ENCODE measurements at regions not wholly inside any gene's neighbourhood (a gene's known extent, or its start where the extent isn't known, plus 50 kb on each side); places are given as distances from the start of the nearest gene placed in this dataset.

DNA sequence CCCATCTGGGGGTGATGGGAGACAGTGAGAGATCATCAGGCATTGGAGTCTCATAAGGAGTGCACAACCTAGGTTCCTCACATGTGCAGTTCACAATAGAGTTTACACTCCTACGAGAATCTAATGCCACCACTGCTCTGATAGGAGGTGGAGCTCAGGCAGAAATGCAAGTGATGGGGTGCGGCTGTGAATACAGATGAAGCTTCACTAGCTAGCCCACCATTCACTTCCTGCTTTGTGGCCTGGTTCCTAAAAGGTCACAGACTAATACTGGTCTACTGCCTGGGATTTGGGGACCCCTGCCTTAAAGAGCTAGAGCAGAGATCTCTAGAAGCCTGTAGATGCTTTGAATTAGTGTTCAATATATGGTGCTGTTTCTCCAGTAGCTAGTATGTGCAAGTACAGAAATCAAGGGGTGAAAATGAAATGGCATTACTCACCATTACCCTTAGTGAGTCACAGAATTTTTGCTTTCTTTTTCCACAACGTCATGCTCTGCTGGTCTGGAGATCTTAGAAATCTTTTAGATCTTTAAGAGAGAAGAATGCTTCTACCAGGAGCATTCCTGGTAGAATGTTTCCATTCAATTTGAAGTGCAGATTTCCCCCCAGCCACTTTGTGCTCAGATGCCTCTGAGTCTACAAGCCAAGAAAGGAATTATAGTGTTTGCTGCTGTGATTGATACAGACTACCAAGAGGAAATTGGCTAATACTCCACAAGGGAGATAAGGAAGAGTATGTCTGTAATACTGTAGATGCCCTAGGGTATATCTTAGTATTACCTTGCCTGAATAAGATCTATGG is 2301.2 kb downstream of the PCDH9 start:
- Histone ChIP-seq H2AFZ (ENCODE audit: low read length) (no peak overlapping the region), H3K4me3 (replicated peaks in 1 of 3; ENCODE audit: insufficient read depth in 1 of 3, low read depth in 2 of 3, low read length in 3 of 3) (no peak overlapping the region), H3K4me1 (ENCODE audit: insufficient read depth, low read length) (no peaks in the 10 kb centered on the region), H3K79me2 (ENCODE audit: insufficient read depth, low read length) (no peaks in the 10 kb centered on the region), H3K27ac (ENCODE audit: extremely low read length, insufficient read depth, low read length) (no peak overlapping the region), H3K4me2 (ENCODE audit: low read depth, low read length) (no peak overlapping the region), H3K36me3 (replicated peaks in 1 of 2; ENCODE audit: control insufficient read depth in 1 of 2, insufficient read depth in 2 of 2, low read length in 2 of 2) (no peaks in the 10 kb centered on the region), H3K27me3 (ENCODE audit: control insufficient read depth in 1 of 2, insufficient read depth in 2 of 2, low read length in 2 of 2) (no peaks in the 10 kb centered on the region), H3K9ac (ENCODE audit: insufficient read depth, low read depth, low read length) (no peak overlapping the region), H3K9me3 (ENCODE audit: low read length) (no peaks in the 10 kb centered on the region), H4K20me1 (ENCODE audit: insufficient read depth, low read length) (no peaks in the 10 kb centered on the region)
- CTCF ChIA-PET (ENCODE audit: low intra/inter-chr PET ratio, low total read pairs) = no interaction called here
- intact Hi-C loops (cut with micrococcal nuclease; ENCODE audit: unreplicated experiment) = no loop called here
- BruUV-seq (replicated peaks) = no TSS peak
- DNase-seq (ENCODE audit: low spot score) (no peak), FAIRE-seq (no peak), ATAC-seq (no peak)
- TF ChIP-seq ZNF547 (CRISPR knock-in tag; IDR thresholded peaks at IDR 0.05) = no peak
- TF ChIP-seq ZNF230 (CRISPR knock-in tag; IDR thresholded peaks at IDR 0.05) = no peak
- TF ChIP-seq, protein P1, sequence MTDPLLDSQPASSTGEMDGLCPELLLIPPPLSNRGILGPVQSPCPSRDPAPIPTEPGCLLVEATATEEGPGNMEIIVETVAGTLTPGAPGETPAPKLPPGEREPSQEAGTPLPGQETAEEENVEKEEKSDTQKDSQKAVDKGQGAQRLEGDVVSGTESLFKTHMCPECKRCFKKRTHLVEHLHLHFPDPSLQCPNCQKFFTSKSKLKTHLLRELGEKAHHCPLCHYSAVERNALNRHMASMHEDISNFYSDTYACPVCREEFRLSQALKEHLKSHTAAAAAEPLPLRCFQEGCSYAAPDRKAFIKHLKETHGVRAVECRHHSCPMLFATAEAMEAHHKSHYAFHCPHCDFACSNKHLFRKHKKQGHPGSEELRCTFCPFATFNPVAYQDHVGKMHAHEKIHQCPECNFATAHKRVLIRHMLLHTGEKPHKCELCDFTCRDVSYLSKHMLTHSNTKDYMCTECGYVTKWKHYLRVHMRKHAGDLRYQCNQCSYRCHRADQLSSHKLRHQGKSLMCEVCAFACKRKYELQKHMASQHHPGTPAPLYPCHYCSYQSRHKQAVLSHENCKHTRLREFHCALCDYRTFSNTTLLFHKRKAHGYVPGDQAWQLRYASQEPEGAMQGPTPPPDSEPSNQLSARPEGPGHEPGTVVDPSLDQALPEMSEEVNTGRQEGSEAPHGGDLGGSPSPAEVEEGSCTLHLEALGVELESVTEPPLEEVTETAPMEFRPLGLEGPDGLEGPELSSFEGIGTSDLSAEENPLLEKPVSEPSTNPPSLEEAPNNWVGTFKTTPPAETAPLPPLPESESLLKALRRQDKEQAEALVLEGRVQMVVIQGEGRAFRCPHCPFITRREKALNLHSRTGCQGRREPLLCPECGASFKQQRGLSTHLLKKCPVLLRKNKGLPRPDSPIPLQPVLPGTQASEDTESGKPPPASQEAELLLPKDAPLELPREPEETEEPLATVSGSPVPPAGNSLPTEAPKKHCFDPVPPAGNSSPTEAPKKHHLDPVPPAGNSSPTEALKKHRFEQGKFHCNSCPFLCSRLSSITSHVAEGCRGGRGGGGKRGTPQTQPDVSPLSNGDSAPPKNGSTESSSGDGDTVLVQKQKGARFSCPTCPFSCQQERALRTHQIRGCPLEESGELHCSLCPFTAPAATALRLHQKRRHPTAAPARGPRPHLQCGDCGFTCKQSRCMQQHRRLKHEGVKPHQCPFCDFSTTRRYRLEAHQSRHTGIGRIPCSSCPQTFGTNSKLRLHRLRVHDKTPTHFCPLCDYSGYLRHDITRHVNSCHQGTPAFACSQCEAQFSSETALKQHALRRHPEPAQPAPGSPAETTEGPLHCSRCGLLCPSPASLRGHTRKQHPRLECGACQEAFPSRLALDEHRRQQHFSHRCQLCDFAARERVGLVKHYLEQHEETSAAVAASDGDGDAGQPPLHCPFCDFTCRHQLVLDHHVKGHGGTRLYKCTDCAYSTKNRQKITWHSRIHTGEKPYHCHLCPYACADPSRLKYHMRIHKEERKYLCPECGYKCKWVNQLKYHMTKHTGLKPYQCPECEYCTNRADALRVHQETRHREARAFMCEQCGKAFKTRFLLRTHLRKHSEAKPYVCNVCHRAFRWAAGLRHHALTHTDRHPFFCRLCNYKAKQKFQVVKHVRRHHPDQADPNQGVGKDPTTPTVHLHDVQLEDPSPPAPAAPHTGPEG (CRISPR knock-in tag; IDR thresholded peaks at IDR 0.05) = no peak
- POLR2A ChIA-PET = no interaction called here
- in situ Hi-C loops (cut with HindIII; ENCODE audit: extremely low pct_ligation_motif_present, low pct_unique_long_range_greater_than_20kb) = no loop called here
- WGBS (ENCODE audit: low lambda C conversion rate) = 10% methylated on average over 3 of the region's 3 CpGs
